ENCODE measurements at regions not wholly inside any gene's neighbourhood (a gene's known extent, or its start where the extent isn't known, plus 50 kb on each side); places are given as distances from the start of the nearest gene placed in this dataset.

DNA sequence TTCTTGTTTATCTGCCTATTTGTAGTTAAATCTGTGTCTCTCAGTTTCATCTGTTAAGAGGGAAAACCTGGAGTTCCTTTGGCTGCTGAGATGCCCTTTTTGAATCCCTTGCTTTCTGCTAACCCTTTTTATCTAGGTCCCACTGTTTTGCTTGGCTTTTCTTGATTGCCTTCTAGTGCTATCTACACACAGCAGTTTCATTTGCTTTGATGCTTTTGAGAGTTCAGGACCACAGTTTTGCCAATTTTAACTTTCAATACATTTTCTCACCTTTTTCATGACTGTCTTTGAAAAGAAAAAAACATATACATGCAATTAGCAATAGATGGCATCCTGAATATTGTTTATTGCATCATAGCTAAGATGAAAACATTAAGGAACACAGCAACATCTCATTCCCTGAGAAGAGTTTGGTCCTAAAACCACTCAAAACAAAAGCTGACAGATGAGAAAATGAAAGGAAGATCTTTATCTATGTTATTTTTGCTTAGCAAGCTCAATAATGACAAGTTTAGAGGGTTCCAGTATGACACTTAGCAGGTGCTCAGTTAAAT is 241.4 kb upstream of the MEX3C start:
- no peak for DNase-seq (ENCODE audit: low read depth)
- no peak overlapping the region for H3K4me3 ChIP-seq (ENCODE audit: low read depth, low read length)

DNA sequence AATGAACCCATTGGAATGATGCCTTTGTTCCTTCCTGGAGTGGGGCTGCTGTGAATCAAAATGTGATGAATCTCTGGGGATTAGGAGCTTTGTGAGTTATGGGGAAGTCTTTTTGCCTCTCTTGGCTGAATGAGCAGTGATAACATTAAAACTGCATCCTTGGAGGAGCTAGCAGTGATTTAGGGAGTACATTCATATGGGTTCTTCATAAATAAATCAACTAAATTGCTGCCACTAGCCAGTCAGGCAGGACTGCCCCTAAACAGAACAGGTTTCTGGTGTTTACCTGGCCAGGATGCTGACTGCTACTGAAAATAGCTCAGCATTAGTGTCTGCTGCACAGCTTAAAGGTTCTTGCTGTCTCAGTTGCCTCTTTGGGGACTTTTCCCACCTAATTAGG is 244.5 kb upstream of the MEX3C start:
- H3K4me3 ChIP-seq (ENCODE audit: low read depth, low read length): no peak overlapping the region
- no peak for DNase-seq (ENCODE audit: low read depth)

- DNase-seq (ENCODE audit: low read depth): no peak
- no peak overlapping the region for H3K4me3 ChIP-seq (ENCODE audit: low read depth, low read length)
These were observed 249.2 kb upstream of the MEX3C start for GRCh38 chr18:51446571-51447210.

DNA sequence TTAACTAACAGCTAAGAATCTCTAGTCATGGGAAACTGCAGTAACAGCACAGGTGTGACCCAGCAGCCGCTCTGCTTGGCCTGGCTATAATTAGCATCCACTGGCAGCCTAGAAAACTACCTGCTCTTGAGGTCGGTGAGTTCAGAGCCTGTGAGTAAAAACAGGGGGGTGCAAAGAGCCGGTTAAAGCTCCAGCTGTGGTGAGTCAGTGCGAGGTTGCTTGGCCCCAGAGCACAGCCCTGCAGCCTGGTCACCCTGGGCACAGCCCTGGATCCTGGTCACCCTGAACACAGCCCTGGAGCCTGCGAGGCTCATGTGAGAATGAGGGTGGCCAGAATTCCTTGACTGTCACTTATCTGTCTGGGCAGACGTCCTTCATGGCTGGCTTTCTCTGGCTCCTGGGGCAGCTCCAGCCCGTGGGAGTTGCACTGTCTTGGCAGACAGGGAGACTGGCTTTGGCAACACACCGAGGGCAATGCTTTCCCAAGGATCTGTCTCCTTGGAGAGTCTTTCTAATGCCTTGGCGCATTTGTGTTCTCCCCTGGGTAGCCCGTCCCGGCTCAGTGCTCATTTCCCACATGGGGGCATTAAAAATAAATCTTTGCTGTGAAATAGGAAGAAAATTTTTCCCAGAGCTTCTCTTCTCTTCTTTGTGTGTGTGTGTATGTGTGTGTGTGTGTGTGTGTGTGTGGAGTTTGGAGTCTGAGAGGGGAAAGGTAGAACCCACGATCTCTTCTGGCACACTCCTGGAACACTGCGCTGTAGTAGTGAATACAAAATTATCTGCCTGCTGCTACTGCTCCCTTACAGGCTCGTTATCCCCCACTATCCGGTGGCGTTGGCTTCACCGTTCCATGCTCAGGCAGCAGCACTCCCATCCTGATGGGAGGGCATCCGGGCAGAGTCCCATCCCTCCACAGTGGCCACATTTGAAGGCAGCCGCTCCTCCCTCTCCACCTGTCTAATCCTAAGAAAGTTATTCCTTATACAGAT is 250.2 kb upstream of the MEX3C start:
- H3K4me3 ChIP-seq (ENCODE audit: low read depth, low read length): no peak overlapping the region
- no peak for DNase-seq (ENCODE audit: low read depth)

DNA sequence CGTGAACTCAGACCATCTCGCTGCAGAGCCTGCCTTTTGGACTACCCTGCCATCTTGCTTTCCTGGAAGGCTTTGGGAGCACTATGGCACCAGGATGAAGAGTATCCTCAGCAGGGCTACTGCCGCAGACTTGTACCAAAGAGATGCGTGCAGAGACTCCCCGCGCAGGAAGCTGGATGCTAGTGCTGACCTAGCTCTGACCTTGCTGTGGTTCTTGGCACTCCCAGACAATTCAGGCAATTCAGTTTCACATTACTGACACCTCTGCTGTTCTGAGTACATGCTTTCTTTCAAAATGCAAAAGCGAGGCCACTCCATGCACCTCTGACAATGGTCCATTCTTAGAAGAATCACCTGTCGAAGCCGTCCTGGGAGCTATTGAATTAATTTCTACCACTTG is 251.5 kb upstream of the MEX3C start:
- DNase-seq (ENCODE audit: low read depth): no peak

DNA sequence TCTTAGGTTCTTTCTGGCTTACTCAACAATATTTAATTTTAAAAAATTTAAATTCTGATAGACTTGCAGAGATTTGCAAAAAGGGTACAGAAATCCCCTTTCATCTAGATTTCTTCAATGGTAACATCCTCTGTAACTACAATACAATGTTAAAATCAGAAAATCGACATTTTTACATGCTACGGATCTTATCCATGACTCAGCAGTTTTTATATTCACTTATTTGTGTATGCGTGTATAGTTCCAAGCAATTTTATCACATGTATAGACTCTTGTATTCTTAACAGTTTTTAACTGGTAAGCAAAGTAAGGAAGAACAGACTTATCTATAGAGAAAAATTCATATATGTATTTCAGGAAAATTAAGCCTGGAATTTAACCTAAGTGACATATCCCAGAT is 256.1 kb upstream of the MEX3C start:
- DNase-seq (ENCODE audit: low read depth): no peak
- H3K4me3 ChIP-seq (ENCODE audit: low read depth, low read length): no peak overlapping the region

More for the DNA sequence above, 251.5 kb upstream of the MEX3C start:
- H3K4me3 ChIP-seq (ENCODE audit: low read depth, low read length): no peak overlapping the region

DNA sequence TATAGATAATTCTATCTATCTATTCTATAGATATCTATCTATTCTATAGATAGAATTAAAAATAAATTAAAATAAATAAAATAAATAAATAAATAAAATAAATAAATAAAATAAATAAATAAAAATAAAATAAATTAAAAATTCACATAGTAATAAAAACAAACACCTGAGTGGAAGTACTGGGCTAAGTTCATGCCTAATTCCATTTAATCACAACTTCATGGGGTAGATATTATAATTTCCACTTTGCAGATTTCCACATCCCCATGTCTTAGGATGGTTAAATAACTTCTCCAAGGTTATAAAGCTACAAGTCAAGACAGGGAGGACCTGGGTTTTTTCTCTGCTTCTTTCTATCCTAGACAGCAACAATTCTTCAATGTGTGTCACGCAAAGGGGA is 261.4 kb upstream of the MEX3C start:
- no peak for DNase-seq (ENCODE audit: low read depth)
- no peak overlapping the region for H3K4me3 ChIP-seq (ENCODE audit: low read depth, low read length)

GRCh38 chr18:51461956-51462355 is 264.5 kb upstream of the MEX3C start:
- no peak for DNase-seq (ENCODE audit: low read depth)
- H3K4me3 ChIP-seq (ENCODE audit: low read depth, low read length): no peak overlapping the region

- no peak overlapping the region for H3K4me3 ChIP-seq (ENCODE audit: low read depth, low read length)
- no peak for DNase-seq (ENCODE audit: low read depth)
These were observed 266.1 kb upstream of the MEX3C start for GRCh38 chr18:51463483-51464136.

- DNase-seq (ENCODE audit: low read depth): no peak
These were observed 281.4 kb upstream of the MEX3C start for GRCh38 chr18:51478908-51479307.

DNA sequence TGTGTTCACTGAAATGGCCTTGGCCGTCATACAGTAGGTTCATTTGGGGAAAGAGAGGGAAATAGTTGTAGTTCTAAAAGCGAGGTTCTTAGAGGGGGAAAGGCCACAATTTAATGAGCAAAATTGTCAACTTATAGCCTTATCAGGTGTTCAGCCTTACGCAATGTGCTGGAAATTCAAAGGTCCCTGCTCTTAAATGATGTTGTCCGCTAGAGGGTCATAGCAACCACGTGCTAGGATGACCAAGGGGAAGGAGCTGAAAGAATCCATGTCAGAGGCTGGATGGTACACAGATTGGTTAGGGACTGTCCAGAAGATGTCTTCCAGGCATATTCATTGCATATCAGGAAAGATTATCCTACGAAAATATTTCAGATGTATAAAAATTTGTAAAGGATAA is 282.3 kb upstream of the MEX3C start:
- DNase-seq (ENCODE audit: low read depth): no peak
- no peak overlapping the region for H3K4me3 ChIP-seq (ENCODE audit: low read depth, low read length)

More at GRCh38 chr18:51478908-51479307, 281.4 kb upstream of the MEX3C start:
- H3K4me3 ChIP-seq (ENCODE audit: low read depth, low read length): no peak overlapping the region

DNA sequence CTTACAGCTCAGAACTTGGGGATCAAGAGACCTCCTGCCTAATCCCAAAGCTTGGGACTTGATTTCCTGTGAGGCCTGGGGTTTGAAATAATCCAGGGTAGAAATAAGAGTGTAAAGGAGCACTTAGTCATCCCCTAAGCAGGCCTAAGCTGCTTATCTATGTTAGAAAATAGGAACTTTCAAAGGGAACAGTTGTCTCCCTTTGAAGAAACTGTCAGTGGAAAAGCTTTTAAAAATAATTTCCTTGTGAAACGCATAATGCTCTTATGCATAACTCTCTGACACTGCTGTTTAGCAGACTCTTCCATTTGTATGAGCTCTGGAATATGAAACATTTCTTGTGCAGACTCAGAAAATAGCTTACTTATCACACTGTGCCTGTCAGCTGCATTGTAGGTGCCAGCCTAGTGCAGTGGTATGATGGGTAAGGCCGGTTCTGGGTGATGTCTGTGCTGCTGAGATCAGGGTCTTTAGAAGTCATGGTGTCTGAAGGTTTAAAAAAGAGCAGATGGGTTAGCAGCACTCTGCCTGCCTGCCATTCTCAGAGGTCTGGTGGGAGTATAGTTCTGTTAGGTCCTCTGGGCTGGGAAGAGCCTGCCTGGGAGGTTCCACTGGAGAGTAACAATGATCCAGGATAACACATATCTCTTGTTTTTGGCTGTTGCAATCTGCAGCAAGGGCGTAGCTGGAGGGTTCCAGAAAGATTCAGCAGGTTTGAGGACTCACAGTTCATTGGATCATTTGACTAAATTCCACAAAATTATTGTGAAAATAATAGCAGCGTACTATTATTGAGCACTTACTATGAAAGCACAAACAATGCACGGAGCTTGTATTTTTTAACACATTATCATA is 283.2 kb upstream of the MEX3C start:
- no peak for DNase-seq (ENCODE audit: low read depth)

GRCh38 chr18:51486735-51487366 is 289.4 kb upstream of the MEX3C start:
- no peak for DNase-seq (ENCODE audit: low read depth)
- no peak overlapping the region for H3K4me3 ChIP-seq (ENCODE audit: low read depth, low read length)

More for the DNA sequence above, 283.2 kb upstream of the MEX3C start:
- no peak overlapping the region for H3K4me3 ChIP-seq (ENCODE audit: low read depth, low read length)

- no peak overlapping the region for H3K4me3 ChIP-seq (ENCODE audit: low read depth, low read length)
- no peak for DNase-seq (ENCODE audit: low read depth)
These were observed 292.9 kb upstream of the MEX3C start for GRCh38 chr18:51490417-51490816.

DNA sequence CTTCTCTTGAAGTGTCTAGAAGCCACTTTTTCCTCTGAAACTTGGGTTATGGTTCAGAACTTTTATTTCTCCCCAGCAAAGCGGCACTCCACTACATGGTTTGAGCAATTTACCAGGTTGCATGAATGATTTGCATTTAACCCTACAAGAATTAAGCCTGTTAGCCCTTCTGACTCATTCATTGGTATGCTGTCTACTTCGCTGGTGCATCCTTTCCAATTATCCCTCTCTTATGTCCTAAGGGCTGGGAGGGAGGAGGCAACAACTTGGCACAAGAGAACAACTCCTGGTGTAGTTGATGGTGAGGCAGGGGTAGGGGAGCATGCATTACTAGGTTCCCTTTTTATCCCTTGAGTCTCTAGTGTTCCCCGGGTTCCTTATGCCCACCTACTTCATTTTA is 293.4 kb upstream of the MEX3C start:
- H3K4me3 ChIP-seq (ENCODE audit: low read depth, low read length): no peak overlapping the region
- DNase-seq (ENCODE audit: low read depth): no peak

- DNase-seq (ENCODE audit: low read depth): no peak
- H3K4me3 ChIP-seq (ENCODE audit: low read depth, low read length): no peak overlapping the region
These were observed 294.3 kb upstream of the MEX3C start for GRCh38 chr18:51491678-51492372.

DNA sequence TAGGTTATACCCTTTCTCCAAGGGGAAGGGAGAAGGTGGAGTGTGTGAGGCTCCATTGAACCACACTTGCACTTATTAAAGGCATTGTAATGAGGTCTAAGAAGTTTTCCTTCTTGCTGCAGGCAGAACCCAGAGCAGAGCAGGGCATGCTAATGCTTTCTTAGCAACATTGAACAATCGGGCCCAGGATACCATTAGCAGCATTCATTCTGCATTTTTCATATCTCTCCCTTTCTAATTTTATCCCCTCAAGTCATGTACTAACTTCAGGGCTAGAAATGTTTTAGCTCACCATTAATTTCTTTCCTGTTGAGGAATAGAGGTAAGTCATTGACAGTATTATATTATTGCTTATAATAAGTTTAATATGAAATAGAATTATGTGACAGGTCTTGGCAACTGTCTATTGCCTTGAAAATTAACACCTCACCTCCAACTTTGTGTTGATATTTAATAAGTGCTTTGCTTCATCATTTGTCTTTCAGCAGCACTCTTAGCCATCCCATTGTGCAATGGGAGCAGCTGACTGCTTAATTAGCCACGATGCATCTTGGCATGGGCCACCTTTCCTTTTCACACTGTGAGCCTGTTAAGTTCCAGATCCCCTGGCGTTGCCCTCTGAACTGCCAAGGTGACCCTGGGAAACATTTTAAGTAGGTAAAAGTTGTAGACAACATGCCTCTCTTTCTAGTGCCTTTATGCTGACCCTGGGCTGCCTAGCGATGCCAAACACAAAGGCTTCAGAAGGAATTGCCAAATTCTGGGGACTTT is 300.8 kb upstream of the MEX3C start:
- no peak for DNase-seq (ENCODE audit: low read depth)
- H3K4me3 ChIP-seq (ENCODE audit: low read depth, low read length): no peak overlapping the region

All from skeletal muscle cell (primary cell).